Erythroblast (primary cell): ENCODE measurements at regions not wholly inside any gene's neighbourhood (a gene's known extent, or its start where the extent isn't known, plus 50 kb on each side); places are given as distances from the start of the nearest gene placed in this dataset.
"Not testable (repeated sequence)": the region's sequence is repeated elsewhere in the genome, so short reads cannot be mapped to it uniquely, and the experiment has no call there.

Source experiments
- GATA1 ChIP-seq: IDR thresholded peaks from 2 replicates; pipeline ENCODE4 v1.6.1; 2011; ENCODE audit warnings: low read depth, mild to moderate bottlenecking, control low read depth, low read length, moderate library complexity
- POLR2A ChIP-seq: IDR thresholded peaks from 2 replicates; pipeline ENCODE4 v1.6.1; 2011; ENCODE audit warnings: mild to moderate bottlenecking, low read length

GRCh38 chr20:51271289-51271688 is 248.4 kb upstream of the KCNG1 start:
- TF ChIP-seq POLR2A, GATA1: not testable (repeated sequence)
